HCT116 (cell line): ENCODE measurements at regions not wholly inside any gene's neighbourhood (a gene's known extent, or its start where the extent isn't known, plus 50 kb on each side); places are given as distances from the start of the nearest gene placed in this dataset.

Experiments used
- CEBPB ChIP-seq: IDR thresholded peaks from 2 replicates; pipeline ENCODE4 v1.6.1; 2012; ENCODE audit warnings: low read depth
- EGR1 ChIP-seq: IDR thresholded peaks from 2 replicates; pipeline ENCODE4 v1.6.1; 2012; ENCODE audit warnings: low read depth
- EZH2 ChIP-seq: fragments of 200-600 bp; sonication (generic); IDR thresholded peaks from 2 replicates; pipeline ENCODE4 v1.6.1; 2017; ENCODE audit warnings: antibody characterized with exemption, mixed run types
- EZH2phosphoT487 ChIP-seq: fragments of 200-600 bp; IDR thresholded peaks from 2 replicates; pipeline ENCODE4 v1.6.1; 2018; ENCODE audit warnings: antibody characterized with exemption, borderline replicate concordance
- POLR2A ChIP-seq: IDR thresholded peaks from 2 replicates; pipeline ENCODE4 v1.7.0; 2011; ENCODE audit warnings: borderline replicate concordance; ENCODE audit not compliant: insufficient read depth, insufficient read length; ENCODE audit errors: extremely low read depth
- POLR2AphosphoS5 ChIP-seq: IDR thresholded peaks from 2 replicates; pipeline ENCODE4 v1.6.1; 2011; ENCODE audit warnings: mild to moderate bottlenecking, low read depth, low read length, moderate library complexity
- SP1 ChIP-seq: IDR thresholded peaks from 2 replicates; pipeline ENCODE4 v1.6.1; 2012; ENCODE audit warnings: low read depth
- SRF ChIP-seq: IDR thresholded peaks from 2 replicates; pipeline ENCODE4 v1.6.1; 2012; ENCODE audit warnings: low read depth
- TCF7L2 ChIP-seq: IDR thresholded peaks from 2 replicates; pipeline ENCODE4 v1.7.0; 2011; ENCODE audit warnings: borderline replicate concordance, inconsistent platforms; ENCODE audit not compliant: insufficient read depth, insufficient read length; ENCODE audit errors: extremely low read depth
- YY1 ChIP-seq: IDR thresholded peaks from 2 replicates; pipeline ENCODE4 v1.6.1; 2011; ENCODE audit warnings: low read length, low read depth, moderate library complexity, mild to moderate bottlenecking; ENCODE audit not compliant: insufficient replicate concordance; ENCODE audit errors: extremely low read depth
- TF ChIP-seq, protein P1 (sequence below), 3 experiments: fragments of 200-600 bp in 1 of 3; sonication (generic) in 1 of 3; IDR thresholded peaks in 2 of 3; conservative IDR thresholded peaks in 1 of 3; 2 replicates each; pipeline ENCODE4 v1.5.1; 2012 to 2017; ENCODE audit warnings: low read depth in 2 of 3, low read length in 2 of 3, antibody characterized with exemption in 1 of 3, borderline replicate concordance in 1 of 3, control low read depth in 1 of 3, mild to moderate bottlenecking in 1 of 3, mixed read lengths in 1 of 3, mixed run types in 1 of 3, moderate library complexity in 1 of 3; ENCODE audit not compliant: insufficient read depth in 1 of 3
- TF ChIP-seq, protein P2 (sequence below): IDR thresholded peaks from 2 replicates; pipeline ENCODE4 v1.6.1; 2012
- TF ChIP-seq, protein P3 (sequence below): IDR thresholded peaks from 2 replicates; pipeline ENCODE4 v1.6.1; 2012
- TF ChIP-seq, protein P4 (sequence below): IDR thresholded peaks from 2 replicates; pipeline ENCODE4 v1.6.1; 2012; ENCODE audit warnings: low read depth

DNA sequence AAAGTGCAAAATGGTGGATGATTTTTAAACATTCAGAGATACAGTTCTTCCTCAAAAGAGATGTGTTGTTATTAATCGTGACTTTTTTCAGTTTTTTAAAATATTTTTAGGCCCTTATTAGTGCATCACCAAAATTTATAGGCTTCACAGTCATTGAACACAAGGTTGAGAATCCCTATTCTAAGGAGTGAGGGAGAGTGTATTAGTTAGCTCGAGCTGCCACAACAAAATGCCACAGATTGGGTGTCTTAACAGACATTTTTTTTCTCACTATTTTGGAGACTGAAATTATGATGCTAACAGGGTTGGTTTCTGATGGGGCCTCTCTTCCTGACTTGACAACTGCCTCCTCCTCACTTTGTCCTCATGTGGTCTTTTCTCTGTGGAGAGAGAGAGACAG, 145.9 kb upstream of the TPRG1 start:
- TF ChIP-seq, protein P1, sequence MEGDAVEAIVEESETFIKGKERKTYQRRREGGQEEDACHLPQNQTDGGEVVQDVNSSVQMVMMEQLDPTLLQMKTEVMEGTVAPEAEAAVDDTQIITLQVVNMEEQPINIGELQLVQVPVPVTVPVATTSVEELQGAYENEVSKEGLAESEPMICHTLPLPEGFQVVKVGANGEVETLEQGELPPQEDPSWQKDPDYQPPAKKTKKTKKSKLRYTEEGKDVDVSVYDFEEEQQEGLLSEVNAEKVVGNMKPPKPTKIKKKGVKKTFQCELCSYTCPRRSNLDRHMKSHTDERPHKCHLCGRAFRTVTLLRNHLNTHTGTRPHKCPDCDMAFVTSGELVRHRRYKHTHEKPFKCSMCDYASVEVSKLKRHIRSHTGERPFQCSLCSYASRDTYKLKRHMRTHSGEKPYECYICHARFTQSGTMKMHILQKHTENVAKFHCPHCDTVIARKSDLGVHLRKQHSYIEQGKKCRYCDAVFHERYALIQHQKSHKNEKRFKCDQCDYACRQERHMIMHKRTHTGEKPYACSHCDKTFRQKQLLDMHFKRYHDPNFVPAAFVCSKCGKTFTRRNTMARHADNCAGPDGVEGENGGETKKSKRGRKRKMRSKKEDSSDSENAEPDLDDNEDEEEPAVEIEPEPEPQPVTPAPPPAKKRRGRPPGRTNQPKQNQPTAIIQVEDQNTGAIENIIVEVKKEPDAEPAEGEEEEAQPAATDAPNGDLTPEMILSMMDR (IDR thresholded peaks at IDR 0.05 in 2 of 3, conservative IDR thresholded peaks at IDR 0.05 in 1 of 3; ENCODE audit: borderline replicate concordance in 1 of 3, insufficient read depth in 1 of 3, low read depth in 2 of 3, low read length in 2 of 3), result no peak
- TF ChIP-seq POLR2AphosphoS5 (no peak), YY1 (no peak), CEBPB (no peak), TCF7L2 (no peak), POLR2A (no peak), SRF (no peak), EZH2 (no peak), EZH2phosphoT487 (no peak), EGR1 (no peak), SP1 (no peak)
- TF ChIP-seq, protein P2, sequence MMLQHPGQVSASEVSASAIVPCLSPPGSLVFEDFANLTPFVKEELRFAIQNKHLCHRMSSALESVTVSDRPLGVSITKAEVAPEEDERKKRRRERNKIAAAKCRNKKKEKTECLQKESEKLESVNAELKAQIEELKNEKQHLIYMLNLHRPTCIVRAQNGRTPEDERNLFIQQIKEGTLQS, result no peak
- TF ChIP-seq, protein P3, sequence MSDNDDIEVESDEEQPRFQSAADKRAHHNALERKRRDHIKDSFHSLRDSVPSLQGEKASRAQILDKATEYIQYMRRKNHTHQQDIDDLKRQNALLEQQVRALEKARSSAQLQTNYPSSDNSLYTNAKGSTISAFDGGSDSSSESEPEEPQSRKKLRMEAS, result no peak
- TF ChIP-seq, protein P4, sequence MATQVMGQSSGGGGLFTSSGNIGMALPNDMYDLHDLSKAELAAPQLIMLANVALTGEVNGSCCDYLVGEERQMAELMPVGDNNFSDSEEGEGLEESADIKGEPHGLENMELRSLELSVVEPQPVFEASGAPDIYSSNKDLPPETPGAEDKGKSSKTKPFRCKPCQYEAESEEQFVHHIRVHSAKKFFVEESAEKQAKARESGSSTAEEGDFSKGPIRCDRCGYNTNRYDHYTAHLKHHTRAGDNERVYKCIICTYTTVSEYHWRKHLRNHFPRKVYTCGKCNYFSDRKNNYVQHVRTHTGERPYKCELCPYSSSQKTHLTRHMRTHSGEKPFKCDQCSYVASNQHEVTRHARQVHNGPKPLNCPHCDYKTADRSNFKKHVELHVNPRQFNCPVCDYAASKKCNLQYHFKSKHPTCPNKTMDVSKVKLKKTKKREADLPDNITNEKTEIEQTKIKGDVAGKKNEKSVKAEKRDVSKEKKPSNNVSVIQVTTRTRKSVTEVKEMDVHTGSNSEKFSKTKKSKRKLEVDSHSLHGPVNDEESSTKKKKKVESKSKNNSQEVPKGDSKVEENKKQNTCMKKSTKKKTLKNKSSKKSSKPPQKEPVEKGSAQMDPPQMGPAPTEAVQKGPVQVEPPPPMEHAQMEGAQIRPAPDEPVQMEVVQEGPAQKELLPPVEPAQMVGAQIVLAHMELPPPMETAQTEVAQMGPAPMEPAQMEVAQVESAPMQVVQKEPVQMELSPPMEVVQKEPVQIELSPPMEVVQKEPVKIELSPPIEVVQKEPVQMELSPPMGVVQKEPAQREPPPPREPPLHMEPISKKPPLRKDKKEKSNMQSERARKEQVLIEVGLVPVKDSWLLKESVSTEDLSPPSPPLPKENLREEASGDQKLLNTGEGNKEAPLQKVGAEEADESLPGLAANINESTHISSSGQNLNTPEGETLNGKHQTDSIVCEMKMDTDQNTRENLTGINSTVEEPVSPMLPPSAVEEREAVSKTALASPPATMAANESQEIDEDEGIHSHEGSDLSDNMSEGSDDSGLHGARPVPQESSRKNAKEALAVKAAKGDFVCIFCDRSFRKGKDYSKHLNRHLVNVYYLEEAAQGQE, result no peak
